SU-DHL-6 (cell line): ENCODE measurements at regions not wholly inside any gene's neighbourhood (a gene's known extent, or its start where the extent isn't known, plus 50 kb on each side); places are given as distances from the start of the nearest gene placed in this dataset.

Experiments
- H2AFZ ChIP-seq: fragments of 200-600 bp; sonication (generic); 2 replicates; pipeline ENCODE4 v1.6.1; 2014; ENCODE audit warnings: low read depth, mild to moderate bottlenecking, moderate library complexity, mixed read lengths, antibody characterized with exemption, low read length; ENCODE audit not compliant: severe bottlenecking
- H3F3A ChIP-seq: fragments of 200-600 bp; shearing (Covaris generic); 2 replicates; pipeline ENCODE4 v1.6.0; 2016; ENCODE audit warnings: antibody characterized with exemption, mild to moderate bottlenecking; ENCODE audit not compliant: insufficient read depth
- H3K27ac ChIP-seq: fragments of 200-600 bp; sonication (generic); 2 replicates; pipeline ENCODE4 v1.5.1; 2016; ENCODE audit warnings: low read depth, mild to moderate bottlenecking, low read length, moderate library complexity, mixed read lengths
- H3K27me3 ChIP-seq: fragments of 200-600 bp; sonication (generic), shearing (Covaris generic); 2 replicates; pipeline ENCODE4 v1.6.0; 2014; ENCODE audit warnings: mild to moderate bottlenecking, low read length
- H3K36me3 ChIP-seq: fragments of 200-600 bp; sonication (generic); 2 replicates; pipeline ENCODE4 v1.6.1; 2014; ENCODE audit warnings: mild to moderate bottlenecking, low read length, mixed read lengths
- H3K4me2 ChIP-seq: fragments of 300-600, 200-600 bp; shearing (Covaris generic), sonication (generic); 2 replicates; pipeline ENCODE4 v1.6.0; 2014; ENCODE audit warnings: low read length, low read depth, mild to moderate bottlenecking; ENCODE audit not compliant: poor library complexity, severe bottlenecking
- H3K4me3 ChIP-seq: fragments of 200-600 bp; sonication (generic); 2 replicates; pipeline ENCODE4 v1.5.1; 2014; ENCODE audit warnings: antibody characterized with exemption, low read length, mild to moderate bottlenecking, mixed read lengths; ENCODE audit not compliant: insufficient read depth, poor library complexity, severe bottlenecking
- H3K79me2 ChIP-seq: fragments of 200-600 bp; sonication (generic); 2 replicates; pipeline ENCODE4 v1.6.1; 2014; ENCODE audit warnings: mild to moderate bottlenecking, low read length, moderate library complexity; ENCODE audit not compliant: insufficient read depth
- H3K9ac ChIP-seq: fragments of 200-600 bp; sonication (generic); 2 replicates; pipeline ENCODE4 v1.7.0; 2014; ENCODE audit warnings: mild to moderate bottlenecking, low read length
- H3K9me2 ChIP-seq: fragments of 200-600 bp; sonication (generic); replicated peaks from 2 replicates; pipeline ENCODE4 v1.6.1; 2014; ENCODE audit warnings: low read length; ENCODE audit not compliant: insufficient read depth
- H3K9me3 ChIP-seq: fragments of 200-600 bp; sonication (generic); 2 replicates; pipeline ENCODE4 v1.6.1; 2014; ENCODE audit warnings: low read length, mixed read lengths; ENCODE audit not compliant: insufficient read depth
- H4K20me1 ChIP-seq: fragments of 200-600 bp; sonication (generic); 2 replicates; pipeline ENCODE4 v1.6.1; 2014; ENCODE audit warnings: low read depth, mild to moderate bottlenecking, antibody characterized with exemption, low read length, moderate library complexity, mixed read lengths
- CTCF ChIP-seq: fragments of 200-600 bp; sonication (generic); IDR thresholded peaks from one replicate; pipeline ENCODE4 v1.5.1; 2017; ENCODE audit warnings: antibody characterized with exemption, mild to moderate bottlenecking, low read length, moderate library complexity; ENCODE audit not compliant: insufficient read depth, poor library complexity, severe bottlenecking
- EZH2phosphoT487 ChIP-seq: fragments of 200-600 bp; sonication (generic), shearing (Covaris generic); conservative IDR thresholded peaks from 2 replicates; pipeline ENCODE4 v1.6.1; 2018; ENCODE audit warnings: mild to moderate bottlenecking, antibody characterized with exemption, low read length, moderate library complexity, mixed read lengths

- Histone ChIP-seq H3K9me3 (no peaks in the 10 kb centered on the region), H2AFZ (no peak overlapping the region), H3K27me3 (no peaks in the 10 kb centered on the region), H3K79me2 (no peaks in the 10 kb centered on the region), H3F3A (no peaks in the 10 kb centered on the region), H3K9ac (no peak overlapping the region), H3K4me2 (no peak overlapping the region), H3K9me2 (no peaks in the 10 kb centered on the region), H4K20me1 (no peaks in the 10 kb centered on the region), H3K27ac (no peak overlapping the region), H3K4me3 (no peak overlapping the region), H3K36me3 (no peaks in the 10 kb centered on the region)
- no peak for TF ChIP-seq EZH2phosphoT487
Measured at GRCh38 chr1:157407917-157408525, 144.3 kb downstream of the FCRL5 start.

GRCh38 chr1:157407367-157407766 lies 144.9 kb downstream of the FCRL5 start:
- TF ChIP-seq CTCF = no peak
- TF ChIP-seq EZH2phosphoT487 = no peak
- H3K79me2 ChIP-seq = no peaks in the 10 kb centered on the region
- H3K9me2 ChIP-seq = no peaks in the 10 kb centered on the region
- no peak overlapping the region for H2AFZ ChIP-seq
- H3K36me3 ChIP-seq = no peaks in the 10 kb centered on the region
- no peak overlapping the region for H3K4me3 ChIP-seq
- no peak overlapping the region for H3K27ac ChIP-seq
- H3K9ac ChIP-seq = no peak overlapping the region
- no peaks in the 10 kb centered on the region for H4K20me1 ChIP-seq
- no peaks in the 10 kb centered on the region for H3K27me3 ChIP-seq
- H3K4me2 ChIP-seq = no peak overlapping the region
- no peaks in the 10 kb centered on the region for H3K9me3 ChIP-seq
- no peaks in the 10 kb centered on the region for H3F3A ChIP-seq

GRCh38 chr1:157405662-157406061 lies 146.7 kb downstream of the FCRL5 start:
- H2AFZ ChIP-seq = no peak overlapping the region
- no peaks in the 10 kb centered on the region for H4K20me1 ChIP-seq
- no peak overlapping the region for H3K4me3 ChIP-seq
- H3K79me2 ChIP-seq = no peaks in the 10 kb centered on the region
- no peaks in the 10 kb centered on the region for H3K9me3 ChIP-seq
- H3K9me2 ChIP-seq = no peaks in the 10 kb centered on the region
- H3K4me2 ChIP-seq = no peak overlapping the region
- no peak overlapping the region for H3K9ac ChIP-seq
- no peaks in the 10 kb centered on the region for H3K36me3 ChIP-seq
- no peaks in the 10 kb centered on the region for H3F3A ChIP-seq
- TF ChIP-seq EZH2phosphoT487 = no peak
- no peak for TF ChIP-seq CTCF
- H3K27me3 ChIP-seq = no peaks in the 10 kb centered on the region
- no peak overlapping the region for H3K27ac ChIP-seq

GRCh38 chr1:157404614-157405013 lies 147.7 kb downstream of the FCRL5 start:
- H3K27ac ChIP-seq = no peak overlapping the region
- no peaks in the 10 kb centered on the region for H3K9me2 ChIP-seq
- no peak overlapping the region for H3K4me2 ChIP-seq
- no peak overlapping the region for H2AFZ ChIP-seq
- H3K9me3 ChIP-seq = no peaks in the 10 kb centered on the region
- no peaks in the 10 kb centered on the region for H4K20me1 ChIP-seq
- no peaks in the 10 kb centered on the region for H3K27me3 ChIP-seq
- no peaks in the 10 kb centered on the region for H3F3A ChIP-seq
- TF ChIP-seq CTCF (no peak), EZH2phosphoT487 (no peak)
- H3K4me3 ChIP-seq = no peak overlapping the region
- no peaks in the 10 kb centered on the region for H3K79me2 ChIP-seq
- H3K9ac ChIP-seq = no peak overlapping the region
- H3K36me3 ChIP-seq = no peaks in the 10 kb centered on the region
